Astrocyte of the cerebellum (primary cell): ENCODE measurements at regions not wholly inside any gene's neighbourhood (a gene's known extent, or its start where the extent isn't known, plus 50 kb on each side); places are given as distances from the start of the nearest gene placed in this dataset.

Experiments
- DNase-seq: peaks from one replicate; pipeline ENCODE4 v3.0.0-alpha.2; 2011; ENCODE audit warnings: low read depth
- H3K4me3 ChIP-seq: 2 replicates; pipeline ENCODE4 v1.5.1; 2011; ENCODE audit warnings: mild to moderate bottlenecking, low read depth, low read length, moderate library complexity
- in situ Hi-C: cut with HindIII; loops from 2 replicates; pipeline ENCODE4 v1.10.0; 2017; ENCODE audit warnings: low sequenced_read_pairs
- TF ChIP-seq, protein P1 (sequence below): IDR thresholded peaks from 2 replicates; pipeline ENCODE4 v1.5.1; 2012; ENCODE audit warnings: low read length, low read depth, moderate library complexity, mild to moderate bottlenecking; ENCODE audit errors: missing control alignments

DNA sequence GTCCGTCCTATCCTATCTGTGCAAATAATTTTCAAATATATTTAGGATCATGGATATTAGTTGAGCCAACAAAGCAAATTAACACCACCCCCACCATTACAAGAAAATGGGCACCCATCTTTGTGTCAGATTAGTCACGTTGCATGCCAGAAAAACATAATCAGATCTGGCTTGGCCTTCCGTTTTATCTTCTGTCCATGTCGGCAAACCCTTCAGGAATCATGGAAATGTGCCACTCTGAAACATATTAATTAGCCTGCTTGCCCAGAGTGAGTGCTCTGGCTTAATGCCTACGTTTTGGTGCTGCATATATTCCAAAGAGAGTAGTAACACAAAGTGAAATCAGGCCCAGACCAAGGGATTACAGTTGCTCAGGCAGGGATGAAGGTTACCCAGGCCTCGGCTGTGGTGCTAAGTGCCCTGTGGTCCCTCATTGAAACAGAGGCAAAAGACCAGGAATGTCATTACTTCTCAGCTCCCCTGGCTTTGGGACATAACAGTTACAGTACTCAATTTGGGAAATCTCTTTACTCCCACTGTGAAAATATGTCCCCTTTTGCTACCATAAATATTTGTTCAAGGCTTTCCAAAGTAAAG, 154.0 kb upstream of the LSM8 start:
- no peak overlapping the region for H3K4me3 ChIP-seq
- in situ Hi-C loops = no loop called here
- TF ChIP-seq, protein P1, sequence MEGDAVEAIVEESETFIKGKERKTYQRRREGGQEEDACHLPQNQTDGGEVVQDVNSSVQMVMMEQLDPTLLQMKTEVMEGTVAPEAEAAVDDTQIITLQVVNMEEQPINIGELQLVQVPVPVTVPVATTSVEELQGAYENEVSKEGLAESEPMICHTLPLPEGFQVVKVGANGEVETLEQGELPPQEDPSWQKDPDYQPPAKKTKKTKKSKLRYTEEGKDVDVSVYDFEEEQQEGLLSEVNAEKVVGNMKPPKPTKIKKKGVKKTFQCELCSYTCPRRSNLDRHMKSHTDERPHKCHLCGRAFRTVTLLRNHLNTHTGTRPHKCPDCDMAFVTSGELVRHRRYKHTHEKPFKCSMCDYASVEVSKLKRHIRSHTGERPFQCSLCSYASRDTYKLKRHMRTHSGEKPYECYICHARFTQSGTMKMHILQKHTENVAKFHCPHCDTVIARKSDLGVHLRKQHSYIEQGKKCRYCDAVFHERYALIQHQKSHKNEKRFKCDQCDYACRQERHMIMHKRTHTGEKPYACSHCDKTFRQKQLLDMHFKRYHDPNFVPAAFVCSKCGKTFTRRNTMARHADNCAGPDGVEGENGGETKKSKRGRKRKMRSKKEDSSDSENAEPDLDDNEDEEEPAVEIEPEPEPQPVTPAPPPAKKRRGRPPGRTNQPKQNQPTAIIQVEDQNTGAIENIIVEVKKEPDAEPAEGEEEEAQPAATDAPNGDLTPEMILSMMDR = no peak
- DNase-seq = no peak

DNA sequence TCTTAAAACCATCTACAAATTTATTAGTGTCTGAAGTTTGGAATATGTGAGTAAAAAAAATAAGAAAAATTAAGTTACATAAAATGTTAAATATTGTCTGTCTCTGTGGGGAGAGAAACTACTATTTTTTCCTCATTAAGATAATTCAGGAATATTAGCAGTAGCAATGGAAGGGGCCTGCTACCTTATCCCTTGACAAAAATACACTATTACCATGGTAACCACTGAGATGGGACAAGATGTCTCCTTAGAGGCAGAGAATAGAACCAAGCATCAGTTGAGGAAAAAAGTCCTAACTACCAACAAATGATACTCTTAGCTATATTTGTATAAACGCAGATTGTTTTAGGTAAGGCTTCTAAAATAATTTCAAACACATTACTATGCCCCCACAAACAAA, 150.7 kb upstream of the LSM8 start:
- in situ Hi-C loops = no loop called here
- H3K4me3 ChIP-seq = no peak overlapping the region
- TF ChIP-seq, protein P1 = no peak
- DNase-seq = no peak

DNA sequence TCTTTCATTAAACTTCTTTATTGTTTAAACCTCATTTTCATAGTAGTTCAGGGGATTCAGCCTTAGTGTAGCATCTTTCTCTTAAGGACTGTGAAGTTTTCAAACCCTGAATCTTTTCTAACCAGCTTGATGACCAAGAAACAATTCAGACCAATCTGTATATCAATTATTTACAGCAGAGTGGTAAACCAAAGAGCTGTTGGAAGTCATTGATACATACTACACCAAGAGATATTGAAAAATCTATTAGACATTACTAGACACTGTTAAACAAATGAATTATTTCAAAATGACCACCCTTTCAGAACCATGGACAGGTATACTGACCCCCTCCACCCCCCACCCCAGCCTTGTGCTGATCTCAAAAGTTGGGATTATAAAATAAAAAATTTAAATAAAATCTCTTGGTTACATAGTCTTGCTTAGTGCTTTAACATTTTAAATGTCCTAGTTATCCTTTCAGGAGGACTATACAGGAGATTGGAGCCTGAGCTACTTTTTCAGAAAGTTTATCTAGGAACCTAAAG, 143.9 kb upstream of the LSM8 start:
- no peak overlapping the region for H3K4me3 ChIP-seq
- TF ChIP-seq, protein P1 = no peak
- in situ Hi-C loops = no loop called here
- DNase-seq = no peak

DNA sequence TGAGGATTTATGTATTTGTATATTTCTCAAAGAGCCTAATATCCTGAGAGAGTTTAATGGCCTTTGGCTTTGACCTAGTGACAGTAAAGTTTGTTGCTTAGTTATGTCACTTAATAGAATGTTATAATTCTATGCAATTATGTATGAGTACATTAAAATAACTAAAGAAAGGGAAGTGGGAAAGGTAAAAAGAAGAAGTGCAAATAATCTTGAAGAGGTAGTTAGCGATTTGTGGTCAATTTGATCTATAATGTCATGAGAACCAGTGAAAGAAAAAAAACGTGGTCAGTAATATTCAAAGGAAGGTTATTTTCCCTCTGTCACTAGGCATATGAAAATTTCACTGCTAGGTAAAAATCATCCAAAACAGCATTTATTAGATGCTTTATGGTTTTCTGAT, 143.4 kb upstream of the LSM8 start:
- no peak overlapping the region for H3K4me3 ChIP-seq
- DNase-seq = no peak
- in situ Hi-C loops = no loop called here
- TF ChIP-seq, protein P1 = no peak

DNA sequence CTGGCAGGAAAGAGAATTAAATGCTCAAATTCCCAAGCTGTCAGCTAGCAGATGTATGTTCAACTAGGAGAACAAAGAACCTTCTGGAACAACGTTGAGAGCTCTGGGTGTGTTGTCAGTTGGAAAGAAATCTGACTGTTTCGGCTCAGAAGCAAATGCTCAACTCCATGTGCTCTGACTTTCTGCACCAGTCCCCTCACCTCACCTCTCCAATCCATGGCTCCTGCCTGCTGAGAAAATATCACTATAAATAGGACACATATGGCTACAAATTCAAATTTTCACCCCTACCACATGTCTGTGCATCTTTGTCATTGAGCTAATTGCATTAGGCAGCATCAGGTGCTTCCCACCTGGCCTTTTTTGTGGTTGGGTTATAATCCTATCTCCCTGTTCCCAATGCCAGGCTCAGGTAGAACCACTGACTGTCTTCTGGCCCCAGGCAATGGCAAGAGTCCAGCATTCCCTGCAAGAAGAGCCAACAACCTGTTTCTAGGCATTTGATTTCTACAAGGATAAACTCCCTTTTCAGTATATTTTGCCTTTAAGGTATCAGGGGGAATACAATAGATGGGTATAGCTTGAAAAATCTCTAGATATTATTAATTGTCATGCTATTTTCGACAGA, 142.6 kb upstream of the LSM8 start:
- in situ Hi-C loops = no loop called here
- no peak overlapping the region for H3K4me3 ChIP-seq
- DNase-seq = no peak
- TF ChIP-seq, protein P1 = no peak

DNA sequence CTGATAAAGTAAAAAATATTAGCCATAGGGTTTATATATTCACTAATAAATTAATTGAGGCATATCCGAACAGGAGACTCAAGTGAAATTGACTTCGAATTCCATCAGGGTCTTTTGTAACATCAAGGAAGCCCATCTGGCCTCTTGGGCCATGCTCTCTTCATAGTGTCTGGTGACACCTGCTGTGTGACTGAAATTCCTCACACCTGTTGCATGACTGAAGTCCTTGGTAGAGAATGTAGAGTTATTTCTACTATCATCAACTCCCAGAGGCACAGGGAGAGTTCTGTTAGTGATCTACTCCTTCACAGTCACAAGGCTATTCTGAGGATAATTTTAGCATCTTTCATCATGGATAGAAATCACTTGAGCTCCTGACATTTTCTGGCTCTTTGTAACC, 138.3 kb upstream of the LSM8 start:
- DNase-seq = no peak
- TF ChIP-seq, protein P1 = no peak
- no peak overlapping the region for H3K4me3 ChIP-seq
- in situ Hi-C loops = no loop called here
